ENCODE measurements at regions not wholly inside any gene's neighbourhood (a gene's known extent, or its start where the extent isn't known, plus 50 kb on each side); places are given as distances from the start of the nearest gene placed in this dataset.
"Not testable (repeated sequence)": the region's sequence is repeated elsewhere in the genome, so short reads cannot be mapped to it uniquely, and the experiment has no call there.

- in situ Hi-C loops (cut with HindIII; ENCODE audit: low sequenced_read_pairs) = not testable (repeated sequence)
Measured at GRCh38 chr6:27827477-27827876, 84.7 kb downstream of the OR2B2 start.

GRCh38 chr6:27826612-27826985 lies 85.6 kb downstream of the OR2B2 start:
- in situ Hi-C loops (cut with HindIII; ENCODE audit: low sequenced_read_pairs) = not testable (repeated sequence)

- in situ Hi-C loops (cut with HindIII; ENCODE audit: low sequenced_read_pairs) = not testable (repeated sequence)
Measured at GRCh38 chr6:27825848-27826611, 86.2 kb downstream of the OR2B2 start.

- in situ Hi-C loops (cut with HindIII; ENCODE audit: low sequenced_read_pairs) = no loop called here
Measured at GRCh38 chr6:27825025-27825793, 87.0 kb downstream of the OR2B2 start.

- in situ Hi-C loops (cut with HindIII; ENCODE audit: low sequenced_read_pairs) = loop anchor here (5.0 kb wide), 1 partner anchor 68 kb away; a partner anchor contains a TSS
Measured at GRCh38 chr6:27824211-27825024, 87.8 kb downstream of the OR2B2 start.

GRCh38 chr6:27823714-27824210 lies 88.4 kb downstream of the OR2B2 start:
- in situ Hi-C loops (cut with HindIII; ENCODE audit: low sequenced_read_pairs) = loop anchor here (5.0 kb wide), 1 partner anchor 69 kb away; a partner anchor contains a TSS

GRCh38 chr6:27816906-27817305 lies 95.3 kb downstream of the OR2B2 start:
- in situ Hi-C loops (cut with HindIII; ENCODE audit: low sequenced_read_pairs) = no loop called here

- in situ Hi-C loops (cut with HindIII; ENCODE audit: low sequenced_read_pairs) = no loop called here
Measured at GRCh38 chr6:27814665-27815424, 97.4 kb downstream of the OR2B2 start.

- in situ Hi-C loops (cut with HindIII; ENCODE audit: low sequenced_read_pairs) = not testable (repeated sequence)
Measured at GRCh38 chr6:27814415-27814664, 97.9 kb downstream of the OR2B2 start.

GRCh38 chr6:27812805-27813492 lies 99.2 kb downstream of the OR2B2 start:
- in situ Hi-C loops (cut with HindIII; ENCODE audit: low sequenced_read_pairs) = no loop called here

GRCh38 chr6:27812078-27812804 lies 100.0 kb downstream of the OR2B2 start:
- in situ Hi-C loops (cut with HindIII; ENCODE audit: low sequenced_read_pairs) = no loop called here

- in situ Hi-C loops (cut with HindIII; ENCODE audit: low sequenced_read_pairs) = no loop called here
Measured at GRCh38 chr6:27811451-27811772, 100.8 kb downstream of the OR2B2 start.

GRCh38 chr6:27810768-27811450 lies 101.3 kb downstream of the OR2B2 start:
- in situ Hi-C loops (cut with HindIII; ENCODE audit: low sequenced_read_pairs) = no loop called here

- in situ Hi-C loops (cut with HindIII; ENCODE audit: low sequenced_read_pairs) = no loop called here
Measured at GRCh38 chr6:27809939-27810767, 102.0 kb downstream of the OR2B2 start.

- in situ Hi-C loops (cut with HindIII; ENCODE audit: low sequenced_read_pairs) = no loop called here
Measured at GRCh38 chr6:27809067-27809938, 102.9 kb downstream of the OR2B2 start.

- in situ Hi-C loops (cut with HindIII; ENCODE audit: low sequenced_read_pairs) = not testable (repeated sequence)
Measured at GRCh38 chr6:27808242-27809066, 103.7 kb downstream of the OR2B2 start.
